ENCODE measurements at regions not wholly inside any gene's neighbourhood (a gene's known extent, or its start where the extent isn't known, plus 50 kb on each side); places are given as distances from the start of the nearest gene placed in this dataset.

- Histone ChIP-seq H4K20me1 (no peaks in the 10 kb centered on the region), H3K27ac (peak overlapping the region in 7 of 11 experiments; percentile 16 to 70 (median 55); a peak in 13 of 22 replicates), H3K36me3 (no peaks in the 10 kb centered on the region), H3K9ac (peak overlapping the region in 3 of 11 experiments; percentile 20 to 48 (median 46); a peak in 4 of 22 replicates), H3K9me3 (replicated peaks in 1 of 11) (peaks cover 3 to 70% (median 45%) of the 10 kb centered on the region in 11 experiments; a peak in 18 of 22 replicates), H3K27me3 (no peaks in the 10 kb centered on the region), H3K4me3 (peak overlapping the region in 2 of 10 experiments; percentile 9 to 34; a peak in 1 of 20 replicates), H3K4me2 (peak overlapping the region; percentile 57 to 86 (median 77)), H3K4me1 (peaks cover 9 to 33% (median 24%) of the 10 kb centered on the region in 10 experiments; a peak in 19 of 20 replicates)
- peak in 2 of 11 experiments; percentile 6 to 31; a peak in 1 of 22 replicates for TF ChIP-seq Cebpa-rat (IDR thresholded peaks at IDR 0.05)
These were observed 313.6 kb upstream of the DDX53 start for GRCh38 chrX:22686138-22686541.

- Histone ChIP-seq H3K4me1 (peaks cover 9 to 33% (median 24%) of the 10 kb centered on the region in 10 experiments; a peak in 19 of 20 replicates), H3K4me2 (no peak overlapping the region), H3K27ac (no peak overlapping the region), H3K9me3 (replicated peaks in 1 of 11) (peaks cover 7 to 66% (median 39%) of the 10 kb centered on the region in 11 experiments; a peak in 17 of 22 replicates), H4K20me1 (no peaks in the 10 kb centered on the region), H3K4me3 (no peak overlapping the region), H3K36me3 (no peaks in the 10 kb centered on the region), H3K27me3 (no peaks in the 10 kb centered on the region), H3K9ac (no peak overlapping the region)
- TF ChIP-seq Cebpa-rat (IDR thresholded peaks at IDR 0.05) = no peak
These were observed 310.5 kb upstream of the DDX53 start for GRCh38 chrX:22689290-22689689.

GRCh38 chrX:22690116-22690515 is 309.6 kb upstream of the DDX53 start:
- Histone ChIP-seq H3K36me3 (no peaks in the 10 kb centered on the region), H3K27ac (no peak overlapping the region)

GRCh38 chrX:22691966-22692565 is 307.7 kb upstream of the DDX53 start:
- TF ChIP-seq Cebpa-rat (IDR thresholded peaks at IDR 0.05) = no peak
- no peak overlapping the region for H3K4me2 ChIP-seq
- H3K36me3 ChIP-seq = no peaks in the 10 kb centered on the region
- H3K9me3 ChIP-seq (replicated peaks in 1 of 11) = peaks cover 7 to 81% (median 46%) of the 10 kb centered on the region in 11 experiments; a peak in 18 of 22 replicates
- peaks cover 0 to 10% (median under 1%) of the 10 kb centered on the region in 10 experiments; a peak in 10 of 20 replicates for H3K4me1 ChIP-seq
- no peak overlapping the region for H3K9ac ChIP-seq
- H4K20me1 ChIP-seq = no peaks in the 10 kb centered on the region
- H3K27ac ChIP-seq = no peak overlapping the region
- no peak overlapping the region for H3K4me3 ChIP-seq
- no peaks in the 10 kb centered on the region for H3K27me3 ChIP-seq

More at GRCh38 chrX:22690116-22690515, 309.6 kb upstream of the DDX53 start:
- no peak for TF ChIP-seq Cebpa-rat (IDR thresholded peaks at IDR 0.05)
- Histone ChIP-seq H3K9ac (no peak overlapping the region), H4K20me1 (no peaks in the 10 kb centered on the region), H3K9me3 (replicated peaks in 1 of 11) (peaks cover 7 to 66% (median 38%) of the 10 kb centered on the region in 11 experiments; a peak in 18 of 22 replicates), H3K27me3 (no peaks in the 10 kb centered on the region), H3K4me2 (no peak overlapping the region), H3K4me1 (peaks cover 9 to 29% (median 20%) of the 10 kb centered on the region in 10 experiments; a peak in 19 of 20 replicates), H3K4me3 (no peak overlapping the region)

GRCh38 chrX:22698151-22698550 is 301.6 kb upstream of the DDX53 start:
- no peaks in the 10 kb centered on the region for H3K36me3 ChIP-seq
- no peak overlapping the region; a peak in 1 of 22 replicates for H3K4me2 ChIP-seq
- H3K9ac ChIP-seq = no peak overlapping the region
- H3K4me3 ChIP-seq = no peak overlapping the region
- H3K4me1 ChIP-seq = peaks cover 0 to 7% (median 0%) of the 10 kb centered on the region in 10 experiments; a peak in 1 of 20 replicates
- H3K27me3 ChIP-seq = no peaks in the 10 kb centered on the region
- H4K20me1 ChIP-seq = no peaks in the 10 kb centered on the region
- TF ChIP-seq Cebpa-rat (IDR thresholded peaks at IDR 0.05) = no peak
- no peak overlapping the region for H3K27ac ChIP-seq
- peaks cover 0 to 27% (median 13%) of the 10 kb centered on the region in 11 experiments; a peak in 13 of 22 replicates for H3K9me3 ChIP-seq (replicated peaks in 1 of 11)

- Histone ChIP-seq H3K9me3 (replicated peaks in 1 of 11) (peaks cover 0 to 33% (median 20%) of the 10 kb centered on the region in 11 experiments; a peak in 17 of 22 replicates), H3K9ac (no peak overlapping the region), H3K4me2 (no peak overlapping the region), H3K4me3 (no peak overlapping the region), H4K20me1 (no peaks in the 10 kb centered on the region), H3K27me3 (no peaks in the 10 kb centered on the region), H3K27ac (no peak overlapping the region), H3K4me1 (peaks cover 0 to 7% (median 0%) of the 10 kb centered on the region in 10 experiments; a peak in 1 of 20 replicates), H3K36me3 (no peaks in the 10 kb centered on the region)
- TF ChIP-seq Cebpa-rat (IDR thresholded peaks at IDR 0.05) = no peak
These were observed 300.1 kb upstream of the DDX53 start for GRCh38 chrX:22699581-22700091.

- Histone ChIP-seq H3K27ac (no peak overlapping the region), H3K36me3 (no peaks in the 10 kb centered on the region), H4K20me1 (no peaks in the 10 kb centered on the region), H3K9ac (no peak overlapping the region), H3K4me3 (no peak overlapping the region), H3K4me1 (no peaks in the 10 kb centered on the region), H3K4me2 (no peak overlapping the region), H3K9me3 (replicated peaks in 1 of 11) (no peaks in the 10 kb centered on the region), H3K27me3 (no peaks in the 10 kb centered on the region)
- no peak for TF ChIP-seq Cebpa-rat (IDR thresholded peaks at IDR 0.05)
These were observed 286.8 kb upstream of the DDX53 start for GRCh38 chrX:22712942-22713341.

GRCh38 chrX:22730542-22730941 is 269.2 kb upstream of the DDX53 start:
- no peaks in the 10 kb centered on the region for H3K36me3 ChIP-seq
- no peak overlapping the region for H3K4me3 ChIP-seq
- H3K27ac ChIP-seq = no peak overlapping the region
- H3K4me1 ChIP-seq = no peaks in the 10 kb centered on the region
- no peak overlapping the region for H3K9ac ChIP-seq
- H3K9me3 ChIP-seq (replicated peaks in 1 of 11) = peaks cover 0 to 13% (median 11%) of the 10 kb centered on the region in 11 experiments; a peak in 11 of 22 replicates
- H4K20me1 ChIP-seq = no peaks in the 10 kb centered on the region
- no peak overlapping the region for H3K4me2 ChIP-seq
- no peaks in the 10 kb centered on the region for H3K27me3 ChIP-seq
- no peak for TF ChIP-seq Cebpa-rat (IDR thresholded peaks at IDR 0.05)

- no peak overlapping the region for H3K4me3 ChIP-seq
These were observed 262.2 kb upstream of the DDX53 start for GRCh38 chrX:22737541-22737940.

More at GRCh38 chrX:22737541-22737940, 262.2 kb upstream of the DDX53 start:
- Histone ChIP-seq H3K4me1 (no peaks in the 10 kb centered on the region), H3K36me3 (no peaks in the 10 kb centered on the region), H3K9ac (no peak overlapping the region), H3K27ac (no peak overlapping the region), H3K27me3 (no peaks in the 10 kb centered on the region), H4K20me1 (no peaks in the 10 kb centered on the region), H3K9me3 (replicated peaks in 1 of 11) (no peaks in the 10 kb centered on the region; a peak in 4 of 22 replicates), H3K4me2 (no peak overlapping the region)
- no peak for TF ChIP-seq Cebpa-rat (IDR thresholded peaks at IDR 0.05)
